Ovary (tissue), 7 donors: ENCODE measurements at regions not wholly inside any gene's neighbourhood (a gene's known extent, or its start where the extent isn't known, plus 50 kb on each side); places are given as distances from the start of the nearest gene placed in this dataset.

Experiments
- DNase-seq, 5 donors: peaks; one replicate each; pipeline ENCODE4 v3.0.0-alpha.2; 2019 to 2020
- H3K27ac ChIP-seq, 2 donors: fragments of 200-600 bp; one replicate each; pipeline versions ENCODE4 v1.5.1 to v1.8.0; 2019 to 2022
- H3K27me3 ChIP-seq: fragments of 200-600 bp; one replicate; pipeline ENCODE4 v1.8.0; 2022
- H3K36me3 ChIP-seq: fragments of 200-600 bp; sonication (generic); one replicate; pipeline ENCODE4 v1.5.1; 2019
- H3K4me1 ChIP-seq: one replicate; pipeline ENCODE4 v1.8.1; 2013; ENCODE audit warnings: mild to moderate bottlenecking, moderate library complexity; ENCODE audit not compliant: insufficient read depth
- H3K4me3 ChIP-seq: fragments of 200-600 bp; sonication (generic); one replicate; pipeline ENCODE4 v1.5.1; 2017
- H3K9me3 ChIP-seq, 2 donors: fragments of 200-600 bp in 1 of 2; sonication (generic) in 1 of 2; one replicate each; pipeline versions ENCODE4 v1.5.1 to v1.8.1; 2013 to 2019; ENCODE audit warnings: mild to moderate bottlenecking in 1 of 2, moderate library complexity in 1 of 2
- CTCF ChIP-seq, 3 donors: fragments of 450-650 bp in 2 of 3; fragments of 200-600 bp in 1 of 3; IDR thresholded peaks; one replicate each; pipeline versions ENCODE4 v1.5.1 to v1.8.0; 2016 to 2022; ENCODE audit warnings: antibody characterized with exemption in 3 of 3, mild to moderate bottlenecking in 1 of 3
- EP300 ChIP-seq: sonication (generic); formaldehyde crosslinking; IDR thresholded peaks from one replicate; pipeline ENCODE4 v1.6.1; 2017; ENCODE audit warnings: antibody characterized with exemption
- POLR2A ChIP-seq: fragments of 450-650 bp; IDR thresholded peaks from one replicate; pipeline ENCODE4 v1.6.1; 2017; ENCODE audit warnings: antibody characterized with exemption, mild to moderate bottlenecking, moderate library complexity
- WGBS, 3 donors: extraction: QIAGEN DNeasy Blood & Tissue Kit in 1 of 3; methylation state at CpG; one replicate each; pipeline versions ENCODE4 v1.1.5 to v1.1.7; 2013 to 2017; 5-methylcytosine and 5-hydroxymethylcytosine counted together
- intact Hi-C, 4 donors: fragments of 100-400 bp; cut with DNase I; formaldehyde crosslinking; loops; one replicate each; pipeline versions ENCODE4 v1.11.0 to v1.15.1; 2022 to 2023
- donor health status: DM: no; HTN: no; CAD: no; lungs with moderate emphysema.
- donor health status: DM: no; HTN: no; CAD: no.
- donor health status: Bipolar disorder and iron deficiency.
- donor health status: DM: no; HTN: no; CAD: no.
- donor health status: DM: yes; HTN: yes; CAD: no.

GRCh38 chr17:79150799-79151198, 76.2 kb downstream of the ENGASE start:
- WGBS, 3 donors, result 61 to 79% (median 79%) methylated on average over 19 of the region's 19 CpGs
- DNase-seq, result no peak
- Histone ChIP-seq H3K27ac (no peak overlapping the region), H3K36me3 (no peaks in the 10 kb centered on the region), H3K27me3 (no peaks in the 10 kb centered on the region), H3K4me1 (no peaks in the 10 kb centered on the region), H3K4me3 (no peak overlapping the region), H3K9me3 (no peaks in the 10 kb centered on the region)
- intact Hi-C loops, result no loop called here
- no peak for TF ChIP-seq CTCF (IDR thresholded peaks at IDR 0.05)
- no peak for TF ChIP-seq EP300
- no peak for TF ChIP-seq POLR2A

GRCh38 chr17:79150035-79150733, 75.6 kb downstream of the ENGASE start:
- no peak for DNase-seq
- intact Hi-C loops, result no loop called here
- TF ChIP-seq EP300 (no peak), POLR2A (no peak), CTCF (IDR thresholded peaks at IDR 0.05) (no peak)
- no peaks in the 10 kb centered on the region for H3K9me3 ChIP-seq
- H3K4me3 ChIP-seq, result no peak overlapping the region
- no peaks in the 10 kb centered on the region for H3K4me1 ChIP-seq
- WGBS, 3 donors, result 54 to 75% (median 66%) methylated on average over 13 to 14 of the region's 14 CpGs
- no peaks in the 10 kb centered on the region for H3K36me3 ChIP-seq
- H3K27me3 ChIP-seq, result no peaks in the 10 kb centered on the region
- no peak overlapping the region for H3K27ac ChIP-seq

DNA sequence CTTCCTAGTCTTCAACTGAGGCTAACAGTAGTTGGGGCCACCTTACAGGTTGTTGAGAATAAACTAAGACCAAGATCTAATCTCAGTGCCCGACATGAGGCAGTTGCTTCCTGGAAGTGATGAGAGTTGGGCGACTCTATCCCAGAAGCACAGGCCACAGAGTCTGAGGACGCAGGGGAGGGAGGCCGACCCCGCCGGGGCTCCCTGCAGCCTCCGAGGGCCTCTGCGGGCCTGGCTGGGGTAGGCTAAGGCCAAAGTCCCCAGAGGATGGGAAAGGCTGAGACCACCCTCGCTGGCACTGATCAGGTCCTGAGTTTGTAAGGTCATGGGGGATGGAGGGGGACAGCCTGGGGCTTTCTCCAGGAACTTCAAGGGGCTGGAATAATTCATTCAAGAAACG, 74.0 kb downstream of the ENGASE start:
- Histone ChIP-seq H3K36me3 (no peaks in the 10 kb centered on the region), H3K4me1 (no peaks in the 10 kb centered on the region), H3K4me3 (no peak overlapping the region), H3K9me3 (no peaks in the 10 kb centered on the region), H3K27me3 (no peaks in the 10 kb centered on the region), H3K27ac (no peak overlapping the region)
- no peak for DNase-seq
- intact Hi-C loops, result no loop called here
- 75 to 83% (median 79%) methylated on average over 10 of the region's 10 CpGs for WGBS, 3 donors
- TF ChIP-seq POLR2A (no peak), EP300 (no peak)

GRCh38 chr17:79147746-79148506, 73.3 kb downstream of the ENGASE start:
- WGBS, 3 donors, result 72 to 80% (median 75%) methylated on average over 19 of the region's 19 CpGs
- H3K36me3 ChIP-seq, result no peaks in the 10 kb centered on the region
- H3K27me3 ChIP-seq, result no peaks in the 10 kb centered on the region
- H3K9me3 ChIP-seq, result no peaks in the 10 kb centered on the region
- DNase-seq, result no peak
- no peak overlapping the region for H3K27ac ChIP-seq
- H3K4me3 ChIP-seq, result no peak overlapping the region
- intact Hi-C loops, result no loop called here
- TF ChIP-seq POLR2A (no peak), EP300 (no peak), CTCF (IDR thresholded peaks at IDR 0.05) (no peak)
- no peaks in the 10 kb centered on the region for H3K4me1 ChIP-seq

DNA sequence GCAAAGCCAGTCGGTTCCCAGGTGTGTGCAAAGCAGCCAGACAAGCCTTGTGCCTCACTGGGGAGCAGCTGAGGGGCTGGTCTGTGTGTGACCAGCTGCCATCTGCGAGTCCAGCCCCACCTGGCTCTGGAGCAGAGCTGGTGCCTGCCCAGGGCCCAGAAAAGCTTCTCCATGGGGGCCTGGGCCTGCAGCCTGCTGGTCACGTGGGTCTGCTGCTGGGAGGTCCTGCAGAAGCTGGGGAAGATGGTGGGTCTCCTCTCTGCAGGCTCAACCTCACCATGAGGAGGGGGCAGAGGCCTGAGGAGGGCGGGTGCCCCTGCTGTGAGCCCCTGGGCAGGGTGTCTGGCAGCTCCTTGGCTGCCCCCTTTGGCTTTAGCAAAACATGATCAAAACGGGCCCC, 71.9 kb downstream of the ENGASE start:
- WGBS, 3 donors, result 50 to 59% (median 56%) methylated on average over 5 of the region's 5 CpGs
- H3K36me3 ChIP-seq, result no peaks in the 10 kb centered on the region
- H3K4me1 ChIP-seq, result no peaks in the 10 kb centered on the region
- no peak overlapping the region for H3K27ac ChIP-seq
- TF ChIP-seq CTCF (IDR thresholded peaks at IDR 0.05) (no peak), POLR2A (no peak), EP300 (no peak)
- no peaks in the 10 kb centered on the region for H3K9me3 ChIP-seq
- H3K27me3 ChIP-seq, result no peaks in the 10 kb centered on the region
- no peak for DNase-seq
- H3K4me3 ChIP-seq, result no peak overlapping the region
- intact Hi-C loops, result no loop called here
